AG04450 (cell line): ENCODE measurements at regions not wholly inside any gene's neighbourhood (a gene's known extent, or its start where the extent isn't known, plus 50 kb on each side); places are given as distances from the start of the nearest gene placed in this dataset.
"Not testable (repeated sequence)": the region's sequence is repeated elsewhere in the genome, so short reads cannot be mapped to it uniquely, and the experiment has no call there.

Experiments
- CTCF ChIA-PET: fragments of 300-600, 350-600 bp; formaldehyde crosslinking; extraction: SDS; loops from one replicate; lab custom pipeline; 2022; ENCODE audit warnings: antibody characterized with exemption, inconsistent platforms; lab: Charles Lee
- POLR2A ChIA-PET: fragments of 350-600 bp; formaldehyde crosslinking; extraction: SDS; loops from one replicate; lab custom pipeline; 2021; ENCODE audit warnings: antibody characterized with exemption, inconsistent platforms; lab: Yijun Ruan, JAX
- DNase-seq: peaks from one replicate; pipeline ENCODE4 v3.0.0-alpha.2; 2011; ENCODE audit warnings: low read depth, low spot score
- H3K27ac ChIP-seq: one replicate; pipeline ENCODE4 v1.5.1; 2012; ENCODE audit warnings: low read depth, low read length, control low read depth
- H3K27me3 ChIP-seq: one replicate; pipeline ENCODE4 v1.6.0; 2012; ENCODE audit warnings: low read length; ENCODE audit not compliant: control insufficient read depth, insufficient read depth
- H3K4me3 ChIP-seq: 2 replicates; pipeline ENCODE4 v1.5.1; 2011; ENCODE audit warnings: mild to moderate bottlenecking, low read depth, low read length, control low read depth
- H3K9me3 ChIP-seq: 2 replicates; pipeline ENCODE4 v1.5.1; 2012; ENCODE audit warnings: low read length; ENCODE audit not compliant: control insufficient read depth, insufficient read depth
- CTCF ChIP-seq: IDR thresholded peaks from 2 replicates; pipeline ENCODE4 v1.5.1; 2011; ENCODE audit warnings: low read depth, low read length, control low read depth, inconsistent platforms

DNA sequence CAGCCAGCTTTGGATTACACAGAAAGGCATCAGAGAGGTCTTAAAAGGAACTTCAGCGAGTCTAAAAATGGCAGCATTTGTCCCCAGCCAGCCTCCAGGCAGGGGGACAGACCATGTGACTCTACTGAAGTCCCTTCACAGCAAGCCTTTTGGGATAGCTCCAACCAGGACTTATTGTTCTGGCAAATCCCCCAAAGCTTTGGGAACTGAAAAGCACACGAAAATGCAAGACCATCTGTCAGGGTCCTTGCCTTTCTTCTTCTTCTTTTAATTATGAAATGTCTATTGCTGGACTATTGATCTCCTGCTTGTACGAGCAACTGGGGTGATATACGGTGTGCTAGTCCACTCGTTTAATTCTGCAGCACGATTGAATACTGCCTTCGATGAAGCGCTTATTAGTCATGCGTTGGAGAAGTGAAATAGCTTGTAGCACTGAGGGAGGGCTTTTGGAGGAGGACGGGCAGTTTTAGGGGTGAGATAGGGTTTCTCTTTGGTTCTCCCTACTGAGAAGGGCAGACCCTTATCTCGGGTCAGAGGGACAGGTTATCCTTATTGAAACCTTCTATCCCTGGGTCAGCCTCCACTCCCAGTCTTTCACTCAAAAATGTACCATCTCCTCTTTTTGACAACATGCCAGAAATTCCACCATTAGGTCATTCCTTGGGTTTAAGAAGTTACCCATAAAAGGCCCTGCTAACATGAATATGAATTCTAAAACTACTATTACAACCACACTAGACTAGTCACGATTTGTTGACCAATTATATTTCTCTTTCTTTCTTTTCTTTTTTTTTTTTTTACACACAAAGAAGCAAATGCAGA, 416.4 kb downstream of the MIAT start:
- CTCF ChIA-PET, result no interaction called here
- no peaks in the 10 kb centered on the region for H3K9me3 ChIP-seq

GRCh38 chr22:27075028-27075678, 417.8 kb downstream of the MIAT start:
- POLR2A ChIA-PET, result no interaction called here
- no peak for DNase-seq
- TF ChIP-seq CTCF, result no peak
- H3K27me3 ChIP-seq, result peaks cover 36% of the 10 kb centered on the region
- H3K9me3 ChIP-seq, result no peaks in the 10 kb centered on the region
- H3K27ac ChIP-seq, result no peak overlapping the region
- CTCF ChIA-PET, result no interaction called here
- no peak overlapping the region for H3K4me3 ChIP-seq

More for the DNA sequence above, 416.4 kb downstream of the MIAT start:
- Histone ChIP-seq H3K4me3 (no peak overlapping the region), H3K27ac (no peak overlapping the region), H3K27me3 (peaks cover 33% of the 10 kb centered on the region)
- no peak for DNase-seq
- POLR2A ChIA-PET, result no interaction called here
- TF ChIP-seq CTCF, result no peak

DNA sequence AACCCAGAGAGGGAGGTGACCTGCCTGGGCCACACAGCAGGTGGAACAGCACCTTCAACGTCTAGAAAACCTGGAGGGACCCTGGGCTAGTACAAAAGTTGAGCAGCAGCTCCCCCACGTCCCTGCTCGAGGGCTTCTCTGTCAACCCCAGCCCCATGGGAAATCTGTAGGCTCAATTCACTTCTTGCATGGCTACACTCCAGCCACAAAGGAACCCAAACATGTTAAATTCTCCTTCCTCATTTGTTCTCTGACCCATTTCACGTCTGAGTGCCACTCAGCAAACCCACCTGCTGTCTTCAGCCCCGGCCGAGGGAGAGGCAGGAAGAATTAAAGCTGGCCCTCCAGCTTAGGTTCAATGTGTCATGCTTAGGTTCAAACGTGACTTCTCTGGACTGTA, 418.5 kb downstream of the MIAT start:
- Histone ChIP-seq H3K9me3 (no peaks in the 10 kb centered on the region), H3K27ac (no peak overlapping the region), H3K4me3 (no peak overlapping the region), H3K27me3 (peaks cover 34% of the 10 kb centered on the region)
- ChIA-PET CTCF (no interaction called here), POLR2A (no interaction called here)
- no peak for DNase-seq
- TF ChIP-seq CTCF, result no peak

GRCh38 chr22:27078064-27078463, 420.7 kb downstream of the MIAT start:
- POLR2A ChIA-PET, DNase-seq, H3K27ac ChIP-seq, H3K4me3 ChIP-seq, H3K9me3 ChIP-seq, CTCF ChIA-PET: not testable (repeated sequence)
- H3K27me3 ChIP-seq, result peaks cover 37% of the 10 kb centered on the region

DNA sequence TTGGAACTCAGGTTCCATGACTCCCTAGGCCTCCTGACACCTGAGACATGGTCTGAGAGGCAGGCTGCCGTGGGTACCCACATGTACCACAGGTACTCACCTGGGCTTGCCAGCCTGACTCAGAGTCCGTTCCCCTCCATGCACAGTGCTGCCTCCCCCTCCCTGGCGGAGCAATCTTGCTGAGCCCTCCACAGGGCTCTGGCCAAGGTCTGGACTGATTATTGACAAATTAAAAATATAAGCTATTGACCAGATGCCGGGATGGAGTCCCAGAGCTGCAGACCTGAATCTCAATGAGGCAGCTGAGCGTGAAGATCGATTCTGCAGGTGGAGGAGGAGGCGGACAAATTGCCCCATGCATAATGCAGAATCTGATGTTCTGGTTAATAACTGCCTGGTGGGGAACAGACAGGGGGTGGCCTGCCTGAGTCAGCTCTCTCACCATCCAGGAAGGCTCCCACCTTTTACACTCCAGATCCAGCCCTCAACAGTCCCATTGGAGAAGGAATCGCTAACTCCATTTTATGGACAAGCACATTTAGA, 422.7 kb downstream of the MIAT start:
- ChIA-PET CTCF (no interaction called here), POLR2A (no interaction called here)
- H3K9me3 ChIP-seq, result no peaks in the 10 kb centered on the region
- H3K27me3 ChIP-seq, result peaks cover 37% of the 10 kb centered on the region
- no peak overlapping the region for H3K27ac ChIP-seq
- no peak for DNase-seq
- no peak for TF ChIP-seq CTCF
- no peak overlapping the region for H3K4me3 ChIP-seq
